ENCODE measurements at regions not wholly inside any gene's neighbourhood (a gene's known extent, or its start where the extent isn't known, plus 50 kb on each side); places are given as distances from the start of the nearest gene placed in this dataset.

GRCh38 chr7:85405016-85405902 lies 218.4 kb upstream of the SEMA3D start (continued):
- TF ChIP-seq RNF2 (IDR thresholded peaks at IDR 0.05; ENCODE audit: borderline replicate concordance, low read depth, low read length, missing control alignments, poor library complexity, severe bottlenecking): no peak

Measured in H1 (cell line).